RPMI7951 (cell line): ENCODE measurements at regions not wholly inside any gene's neighbourhood (a gene's known extent, or its start where the extent isn't known, plus 50 kb on each side); places are given as distances from the start of the nearest gene placed in this dataset.
A peak's percentile ranks its signal among the peaks of the same experiment; 100 is the strongest.

ENCODE experiments used
- DNase-seq: peaks from one replicate; pipeline ENCODE4 v3.0.0-alpha.2; 2012; ENCODE audit warnings: low read depth

- DNase-seq = peak; percentile 23
Measured at GRCh38 chr13:44120849-44121755, 241.4 kb downstream of the LACC1 start.

DNA sequence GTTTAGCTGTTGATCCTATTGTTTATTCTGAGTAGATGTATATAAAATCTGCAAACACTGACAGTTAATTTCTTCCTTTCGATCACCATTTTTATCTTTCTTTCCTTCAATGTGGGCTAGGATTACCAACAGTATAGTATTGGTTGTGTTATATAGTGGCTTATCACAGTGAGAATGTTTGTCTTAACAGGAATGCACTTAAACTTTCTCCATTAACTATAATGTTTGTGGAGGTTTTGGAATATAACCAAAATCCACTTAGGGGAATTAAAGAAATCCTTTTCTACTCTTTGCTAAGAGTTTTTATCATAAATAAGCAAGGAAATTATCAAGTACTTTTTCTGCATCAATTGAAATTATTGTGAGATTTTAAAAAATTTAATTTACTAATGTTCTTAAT lies 244.6 kb downstream of the LACC1 start:
- DNase-seq = no peak

DNA sequence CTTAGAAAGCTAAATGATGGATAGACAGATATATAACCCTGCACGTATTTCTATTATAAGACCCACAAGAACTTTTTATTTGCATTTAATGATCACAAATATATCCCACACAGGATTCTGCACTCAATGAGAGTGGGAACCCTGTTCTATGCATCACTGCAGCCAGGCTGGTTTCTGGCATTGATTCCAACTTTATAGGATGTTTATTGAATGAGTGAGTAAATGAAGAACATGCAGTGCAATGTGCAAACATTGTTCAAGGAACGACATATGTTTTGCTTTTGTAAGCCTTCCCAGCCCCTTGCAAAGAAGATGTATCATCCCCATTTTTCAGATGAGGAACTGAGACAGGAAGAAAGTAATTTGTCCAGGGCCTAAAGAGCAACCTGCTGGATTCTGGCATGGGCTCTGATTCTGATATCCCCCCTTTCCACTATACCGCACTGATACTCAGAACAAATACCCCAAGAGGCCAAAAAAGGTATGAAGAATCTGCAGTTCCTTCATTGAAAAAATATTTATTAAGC lies 246.3 kb downstream of the LACC1 start:
- no peak for DNase-seq

DNA sequence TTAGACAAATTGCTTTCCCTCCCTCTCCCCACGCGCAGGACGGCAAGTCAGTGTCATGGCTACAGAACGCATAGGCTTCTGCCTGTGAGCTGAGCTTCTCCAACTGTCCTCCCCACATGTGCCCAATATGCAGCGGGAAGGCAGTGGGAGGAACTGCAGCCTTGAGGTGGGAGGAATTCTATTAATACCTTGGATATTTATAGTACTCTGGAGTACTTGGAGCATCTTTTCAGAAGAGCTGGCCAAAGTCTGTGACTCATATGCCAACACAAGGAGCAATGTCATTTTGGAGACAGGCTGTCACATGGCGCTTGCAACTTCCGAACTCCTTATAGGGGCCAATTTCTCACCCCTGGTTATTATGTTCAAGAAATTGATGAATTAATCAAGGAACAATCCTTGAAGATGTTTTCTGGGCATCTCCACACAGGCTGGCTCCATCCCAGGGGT lies 245.0 kb upstream of the SERP2 start:
- peak; percentile 74 for DNase-seq

- no peak for DNase-seq
Measured at GRCh38 chr13:44129418-44129817, 244.2 kb upstream of the SERP2 start.

- no peak for DNase-seq
Measured at GRCh38 chr13:44131069-44131614, 242.5 kb upstream of the SERP2 start.

GRCh38 chr13:44132710-44133109 lies 240.9 kb upstream of the SERP2 start:
- peak; percentile 87 for DNase-seq

GRCh38 chr13:44133626-44134025 lies 240.0 kb upstream of the SERP2 start:
- DNase-seq = no peak

DNA sequence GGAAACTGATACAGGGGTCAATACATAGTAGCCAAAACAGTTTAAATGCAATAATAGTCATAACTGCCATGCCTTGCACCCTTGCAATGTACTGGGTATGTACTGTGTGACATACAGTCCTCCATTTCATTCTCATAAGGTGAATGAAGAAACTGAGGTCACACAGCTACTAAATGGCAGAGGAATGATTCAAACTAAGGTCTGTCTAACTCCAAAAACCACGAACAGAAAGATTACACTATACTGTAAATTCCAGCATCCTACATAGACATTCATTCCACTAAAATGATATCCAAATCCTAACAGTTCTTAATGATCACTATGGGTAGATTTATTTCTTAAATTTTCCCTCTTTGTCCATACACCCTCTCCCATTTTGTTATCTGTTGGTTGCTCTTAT lies 238.1 kb upstream of the SERP2 start:
- DNase-seq = no peak

GRCh38 chr13:44136696-44137268 lies 236.8 kb upstream of the SERP2 start:
- peak; percentile 24 for DNase-seq

DNA sequence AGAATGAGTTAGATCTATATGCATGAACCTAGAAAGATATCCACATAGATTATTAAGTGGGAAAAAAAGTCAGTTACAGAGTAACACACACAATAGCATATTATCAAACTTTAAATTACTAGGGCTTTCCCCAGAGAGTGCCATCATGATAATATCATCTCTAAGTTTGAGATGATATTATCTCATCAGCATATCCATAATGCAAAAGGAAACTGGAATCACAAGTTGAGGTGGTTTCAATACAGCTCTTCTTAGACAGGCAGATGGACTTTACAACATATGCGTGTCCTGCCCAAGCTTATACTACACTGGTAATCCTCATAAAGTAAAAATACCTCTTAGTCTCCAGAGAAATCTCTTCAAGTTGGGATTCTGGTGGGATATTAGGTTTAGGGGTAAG lies 236.2 kb upstream of the SERP2 start:
- DNase-seq = no peak

DNA sequence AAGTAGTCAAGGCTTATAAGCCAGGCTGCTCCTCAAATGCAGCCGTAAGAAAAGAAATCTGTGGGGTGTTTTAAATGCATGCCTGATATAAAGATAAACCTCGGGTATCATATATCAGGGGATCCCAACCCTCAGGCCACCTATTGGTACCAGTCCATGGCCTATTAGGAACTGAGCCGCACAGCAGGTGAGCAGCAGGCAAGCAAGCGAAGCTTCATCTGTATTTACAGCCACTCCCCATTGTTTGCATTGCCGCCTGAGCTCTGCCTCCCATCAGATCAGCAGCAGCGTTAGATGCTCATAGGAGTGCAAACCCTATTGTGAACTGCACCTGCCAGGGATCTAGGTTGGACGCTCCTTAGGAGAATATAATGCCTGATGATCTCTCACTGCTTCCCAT lies 233.5 kb upstream of the SERP2 start:
- no peak for DNase-seq

DNA sequence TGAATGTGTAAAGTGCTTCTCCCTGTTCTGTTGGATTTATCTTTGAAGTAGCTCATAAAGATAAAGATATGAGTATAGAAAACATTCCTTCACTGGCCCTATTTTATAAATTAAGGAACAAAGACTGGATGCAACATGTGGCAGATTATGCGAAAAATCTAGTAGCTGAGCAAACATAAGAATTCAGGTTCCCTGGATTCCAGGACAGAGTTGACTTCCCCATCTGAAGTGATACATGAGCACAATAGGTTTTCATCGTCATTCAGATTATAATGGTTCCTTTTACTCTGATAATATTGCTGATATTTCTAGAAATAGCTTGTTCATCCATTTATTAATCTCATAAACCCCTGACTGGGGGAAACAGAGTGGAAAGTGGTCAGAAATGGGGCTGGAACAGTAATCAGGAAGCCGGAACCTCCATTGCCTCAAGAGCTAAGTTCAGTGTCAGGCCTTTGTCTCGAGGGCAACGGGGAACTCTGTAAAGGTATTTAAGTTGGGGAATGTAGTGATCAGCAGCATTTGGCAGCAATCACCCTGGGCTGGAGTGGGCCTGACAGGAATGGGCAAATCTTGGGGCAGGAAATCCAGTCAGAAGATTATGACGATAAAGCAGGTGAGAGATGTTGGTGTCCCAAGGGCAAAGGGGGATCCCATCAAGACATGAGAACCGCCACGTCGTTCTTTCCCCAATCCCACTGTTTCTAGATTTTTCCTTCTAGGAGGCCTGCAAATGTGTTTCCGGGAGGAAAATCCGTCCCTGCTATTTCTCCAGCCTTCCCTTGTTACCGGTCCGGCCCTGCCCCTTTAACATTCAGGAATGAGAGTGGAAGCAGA lies 232.5 kb upstream of the SERP2 start:
- DNase-seq = peak; percentile 8

DNA sequence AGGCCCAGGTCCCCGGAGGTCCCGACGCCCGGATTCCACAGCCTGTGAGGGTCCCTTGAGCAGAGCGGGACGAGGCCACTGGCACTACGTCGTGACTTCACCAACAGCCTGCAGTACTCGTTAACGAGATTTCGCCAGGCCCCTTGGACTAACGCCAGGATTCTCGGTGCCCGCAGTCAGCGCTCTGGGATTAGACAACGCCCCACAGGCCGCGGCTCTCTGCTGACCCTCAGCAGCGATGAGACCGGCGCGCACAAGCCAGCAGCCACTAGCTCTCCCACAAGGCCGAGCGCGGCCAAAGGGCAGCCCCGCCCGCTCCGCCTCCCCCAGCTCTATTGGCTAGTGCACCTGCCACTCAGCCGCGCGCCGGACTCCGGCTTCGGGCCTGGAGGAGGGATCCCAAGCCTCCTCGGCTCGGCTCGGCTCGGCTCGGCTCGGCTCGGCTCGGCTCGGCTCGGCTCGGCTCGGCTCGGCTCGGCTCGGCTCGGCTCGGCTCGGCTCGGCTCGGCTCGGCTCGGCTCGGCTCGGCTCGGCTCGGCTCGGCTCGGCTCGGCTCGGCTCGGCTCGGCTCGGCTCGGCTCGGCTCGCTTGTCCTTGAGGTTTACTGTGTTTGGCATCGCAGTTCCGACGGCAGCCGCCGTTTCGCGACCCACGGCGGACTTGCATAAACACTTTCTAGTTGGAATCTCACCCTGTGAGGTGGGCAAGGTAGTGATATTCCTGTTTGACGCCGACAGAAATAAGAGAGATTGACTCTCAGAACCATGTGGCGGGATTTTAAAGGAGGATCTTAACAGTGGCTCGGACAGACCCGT lies 231.7 kb upstream of the SERP2 start:
- DNase-seq = peak; percentile 95

DNA sequence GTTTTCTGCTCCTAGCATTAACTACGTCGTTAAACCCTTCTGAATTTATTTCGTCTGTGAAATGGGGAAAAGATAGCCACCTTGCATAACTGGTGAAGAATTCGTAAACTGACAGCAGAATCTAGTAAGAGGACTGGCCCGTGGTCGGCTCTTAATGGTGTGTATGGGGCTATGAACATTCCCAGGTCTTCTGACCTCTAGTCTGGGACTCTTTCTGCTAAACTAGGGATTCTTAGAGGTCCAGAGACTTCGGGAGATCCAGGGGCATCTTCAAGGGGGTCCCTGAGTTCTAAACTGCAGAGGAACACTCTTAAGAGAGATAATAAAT lies 231.1 kb upstream of the SERP2 start:
- no peak for DNase-seq

DNA sequence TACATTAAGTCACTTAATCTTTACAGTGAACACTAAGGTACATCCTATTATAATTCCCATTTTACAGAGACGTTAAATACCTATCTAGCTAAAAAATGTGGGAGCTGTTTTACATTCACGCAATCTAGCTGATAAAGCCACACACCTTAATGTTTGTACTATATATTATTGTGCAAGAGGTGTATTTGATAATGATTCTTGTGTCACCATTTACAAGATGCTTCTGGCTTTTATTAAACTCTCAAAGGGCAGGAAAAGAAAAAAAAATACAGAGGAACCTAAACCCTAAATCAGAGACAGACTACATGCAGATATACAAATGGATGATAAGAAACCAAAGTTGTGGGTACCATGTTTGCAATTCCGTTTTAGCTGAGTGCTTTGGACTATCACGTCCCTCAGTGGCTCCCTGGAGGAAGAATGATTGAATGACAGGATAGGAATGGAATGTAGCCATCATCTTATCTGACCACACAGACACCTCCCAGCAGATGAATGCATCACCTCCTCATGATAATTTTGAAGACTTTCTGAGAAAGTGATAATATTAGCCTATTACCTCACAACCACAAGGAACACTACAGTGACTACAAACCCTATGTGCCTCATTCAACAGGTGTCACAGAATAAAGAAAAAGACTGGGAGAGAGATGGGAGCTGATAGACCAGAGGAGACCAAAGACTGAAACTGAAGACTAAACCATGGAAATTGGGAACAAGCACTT lies 230.5 kb upstream of the SERP2 start:
- peak; percentile 75 for DNase-seq

DNA sequence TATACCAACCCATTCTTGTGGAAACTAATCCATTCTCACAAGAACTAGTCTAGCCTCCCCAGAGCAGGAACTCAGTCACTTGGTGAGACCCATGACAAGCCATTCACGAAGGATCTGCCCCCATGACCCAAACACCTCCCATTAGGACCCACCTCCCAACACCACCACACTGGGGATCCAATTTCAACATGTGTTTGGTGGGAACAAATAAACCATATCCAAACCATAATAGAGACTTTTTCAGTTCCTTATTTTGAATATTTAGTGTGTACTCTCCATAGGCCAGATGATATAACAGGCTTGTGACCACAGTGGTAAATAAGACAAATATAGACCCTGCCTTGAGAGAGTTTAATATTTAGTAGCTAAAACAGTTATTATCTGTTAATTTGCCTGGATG lies 227.5 kb upstream of the SERP2 start:
- DNase-seq = no peak

DNA sequence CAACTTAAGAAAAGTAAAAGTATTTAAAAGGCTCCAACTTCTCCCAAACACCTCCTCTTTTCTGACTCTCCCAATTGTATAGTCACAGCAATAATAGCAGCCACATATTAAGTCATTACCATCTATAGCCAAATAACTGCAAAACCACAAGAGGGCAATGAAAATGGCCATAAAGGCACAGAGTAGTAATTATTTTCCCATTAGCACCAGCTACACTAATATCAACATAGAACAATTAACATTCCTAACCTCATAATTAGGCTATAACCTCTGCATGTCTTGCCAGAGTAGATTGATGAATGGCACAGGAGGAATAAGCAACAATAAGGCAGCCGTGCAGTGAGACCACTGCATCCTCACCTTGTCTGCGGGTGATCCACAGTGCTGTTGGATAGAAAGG lies 226.4 kb upstream of the SERP2 start:
- no peak for DNase-seq

GRCh38 chr13:44147648-44148047 lies 226.0 kb upstream of the SERP2 start:
- DNase-seq = no peak

DNA sequence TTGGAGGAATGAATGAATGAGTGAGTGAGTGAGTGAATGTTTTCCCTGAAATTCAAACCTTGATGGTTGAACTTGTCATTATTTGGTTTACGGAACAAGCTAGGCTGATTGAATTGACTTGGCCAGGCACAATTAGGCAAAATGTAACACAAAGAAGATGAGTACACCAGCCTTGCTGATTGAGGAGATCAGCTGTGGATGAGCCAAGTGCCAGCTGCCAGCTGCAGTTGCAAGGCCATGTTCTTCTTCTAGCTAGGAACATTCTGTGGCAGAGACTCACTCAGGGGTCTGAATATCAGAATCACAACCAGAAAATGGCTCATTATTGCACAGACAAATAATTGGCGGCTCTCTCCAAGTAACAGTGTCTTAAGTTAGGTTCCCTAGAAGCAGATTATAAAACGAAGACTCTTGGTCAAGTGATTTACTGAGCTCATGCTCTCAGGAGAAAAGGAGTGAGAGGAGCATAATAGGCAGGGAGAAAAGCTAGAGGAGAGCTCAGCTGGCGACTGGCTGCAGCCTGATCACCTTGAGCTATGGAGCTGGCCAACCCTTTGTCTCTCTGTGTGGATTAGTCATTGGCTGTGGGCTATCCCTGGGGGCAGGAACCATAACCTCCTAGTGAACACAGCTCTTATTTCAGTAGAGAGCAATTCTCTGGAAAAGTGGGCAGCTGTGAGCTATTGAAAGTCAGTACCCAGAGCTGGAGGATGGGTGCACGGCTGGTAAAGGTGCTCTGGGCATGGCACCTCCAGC lies 225.3 kb upstream of the SERP2 start:
- DNase-seq = peak; percentile 64
